NB4 (cell line): ENCODE measurements at regions not wholly inside any gene's neighbourhood (a gene's known extent, or its start where the extent isn't known, plus 50 kb on each side); places are given as distances from the start of the nearest gene placed in this dataset.

Experiments used
- MYC ChIP-seq: IDR thresholded peaks from 2 replicates; pipeline ENCODE4 v1.6.1; 2011; ENCODE audit warnings: low read depth, low read length
- TF ChIP-seq, protein P1 (sequence below): IDR thresholded peaks from one replicate; pipeline ENCODE4 v1.5.1; 2012; ENCODE audit warnings: low read depth, low read length

DNA sequence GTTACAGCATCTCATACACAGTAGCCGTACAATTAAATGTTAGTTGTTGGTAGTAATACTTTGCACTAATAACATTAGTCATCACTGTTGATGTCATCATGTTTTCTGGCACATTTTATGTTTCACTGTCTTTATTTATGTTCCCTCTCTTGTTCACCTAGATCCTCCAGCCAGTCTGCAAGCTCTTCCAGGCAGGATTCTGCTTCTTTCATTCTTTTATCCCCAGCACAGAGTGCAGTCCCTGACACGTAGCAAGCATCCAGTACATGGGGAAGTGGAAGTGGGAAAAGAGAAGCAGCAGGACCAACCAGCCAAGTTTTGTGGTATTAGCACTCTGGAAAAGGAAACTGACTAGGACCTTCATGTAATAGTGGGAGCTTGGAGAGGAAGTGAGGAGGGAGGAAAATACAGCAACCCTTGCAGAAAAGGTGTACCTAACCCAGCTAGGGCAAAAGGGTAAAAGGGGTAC is 89.7 kb upstream of the SLC44A1 start:
- TF ChIP-seq, protein P1, sequence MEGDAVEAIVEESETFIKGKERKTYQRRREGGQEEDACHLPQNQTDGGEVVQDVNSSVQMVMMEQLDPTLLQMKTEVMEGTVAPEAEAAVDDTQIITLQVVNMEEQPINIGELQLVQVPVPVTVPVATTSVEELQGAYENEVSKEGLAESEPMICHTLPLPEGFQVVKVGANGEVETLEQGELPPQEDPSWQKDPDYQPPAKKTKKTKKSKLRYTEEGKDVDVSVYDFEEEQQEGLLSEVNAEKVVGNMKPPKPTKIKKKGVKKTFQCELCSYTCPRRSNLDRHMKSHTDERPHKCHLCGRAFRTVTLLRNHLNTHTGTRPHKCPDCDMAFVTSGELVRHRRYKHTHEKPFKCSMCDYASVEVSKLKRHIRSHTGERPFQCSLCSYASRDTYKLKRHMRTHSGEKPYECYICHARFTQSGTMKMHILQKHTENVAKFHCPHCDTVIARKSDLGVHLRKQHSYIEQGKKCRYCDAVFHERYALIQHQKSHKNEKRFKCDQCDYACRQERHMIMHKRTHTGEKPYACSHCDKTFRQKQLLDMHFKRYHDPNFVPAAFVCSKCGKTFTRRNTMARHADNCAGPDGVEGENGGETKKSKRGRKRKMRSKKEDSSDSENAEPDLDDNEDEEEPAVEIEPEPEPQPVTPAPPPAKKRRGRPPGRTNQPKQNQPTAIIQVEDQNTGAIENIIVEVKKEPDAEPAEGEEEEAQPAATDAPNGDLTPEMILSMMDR, result no peak
- no peak for TF ChIP-seq MYC
